ENCODE measurements at regions not wholly inside any gene's neighbourhood (a gene's known extent, or its start where the extent isn't known, plus 50 kb on each side); places are given as distances from the start of the nearest gene placed in this dataset.
A peak's percentile ranks its signal among the peaks of the same experiment; 100 is the strongest.

DNA sequence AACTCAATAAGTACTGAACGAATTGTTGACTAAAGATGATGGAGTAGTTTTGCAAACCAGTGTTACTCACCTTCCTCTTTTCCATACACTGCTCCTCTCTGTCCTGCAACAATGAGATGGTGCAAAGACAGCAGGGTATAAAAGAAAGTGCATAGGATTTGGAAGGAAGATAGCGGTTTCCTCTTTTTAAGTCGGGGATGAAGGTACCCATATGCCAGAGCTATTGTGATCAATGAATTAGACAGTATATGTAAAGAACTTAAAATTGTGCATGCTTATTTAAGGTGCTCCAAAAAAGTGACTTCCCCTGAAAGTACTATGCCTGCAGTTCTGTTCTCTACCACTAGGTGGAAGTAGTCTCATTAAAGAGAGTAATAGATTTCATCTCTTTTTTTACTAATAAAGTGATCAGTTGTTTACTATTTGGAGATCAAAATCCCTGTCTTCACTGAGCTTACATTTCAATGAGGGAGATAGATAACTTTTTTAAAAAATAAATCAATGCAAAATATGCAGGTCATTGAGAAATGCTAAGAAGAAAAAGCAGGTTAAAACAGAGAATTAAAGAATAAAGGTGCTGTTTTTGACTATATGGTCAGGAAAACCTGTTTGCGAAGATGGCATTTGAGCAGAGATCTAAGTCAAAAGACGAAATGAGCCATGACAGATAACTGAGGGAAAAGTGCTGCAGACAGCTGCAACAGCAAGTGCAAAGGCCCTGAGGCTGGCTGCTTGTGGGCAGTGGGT, 339.7 kb upstream of the SLC14A2 start:
- peak; percentile 37; the same call in 1 of the 2 replicates for TF ChIP-seq RAD21 (IDR thresholded peaks at IDR 0.05; ENCODE audit: low read depth)
- no peak for TF ChIP-seq EZH2phosphoT487 (IDR thresholded peaks at IDR 0.05; ENCODE audit: borderline replicate concordance)
- TF ChIP-seq, protein P1, sequence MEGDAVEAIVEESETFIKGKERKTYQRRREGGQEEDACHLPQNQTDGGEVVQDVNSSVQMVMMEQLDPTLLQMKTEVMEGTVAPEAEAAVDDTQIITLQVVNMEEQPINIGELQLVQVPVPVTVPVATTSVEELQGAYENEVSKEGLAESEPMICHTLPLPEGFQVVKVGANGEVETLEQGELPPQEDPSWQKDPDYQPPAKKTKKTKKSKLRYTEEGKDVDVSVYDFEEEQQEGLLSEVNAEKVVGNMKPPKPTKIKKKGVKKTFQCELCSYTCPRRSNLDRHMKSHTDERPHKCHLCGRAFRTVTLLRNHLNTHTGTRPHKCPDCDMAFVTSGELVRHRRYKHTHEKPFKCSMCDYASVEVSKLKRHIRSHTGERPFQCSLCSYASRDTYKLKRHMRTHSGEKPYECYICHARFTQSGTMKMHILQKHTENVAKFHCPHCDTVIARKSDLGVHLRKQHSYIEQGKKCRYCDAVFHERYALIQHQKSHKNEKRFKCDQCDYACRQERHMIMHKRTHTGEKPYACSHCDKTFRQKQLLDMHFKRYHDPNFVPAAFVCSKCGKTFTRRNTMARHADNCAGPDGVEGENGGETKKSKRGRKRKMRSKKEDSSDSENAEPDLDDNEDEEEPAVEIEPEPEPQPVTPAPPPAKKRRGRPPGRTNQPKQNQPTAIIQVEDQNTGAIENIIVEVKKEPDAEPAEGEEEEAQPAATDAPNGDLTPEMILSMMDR (IDR thresholded peaks at IDR 0.05 in 2 of 3, conservative IDR thresholded peaks at IDR 0.05 in 1 of 3; ENCODE audit: borderline replicate concordance in 1 of 3, insufficient read depth in 1 of 3, low read depth in 2 of 3, low read length in 2 of 3) = peak in 2 of 3 experiments; percentile 66 to 84; a peak in 4 of 6 replicates
- TF ChIP-seq, protein P2, sequence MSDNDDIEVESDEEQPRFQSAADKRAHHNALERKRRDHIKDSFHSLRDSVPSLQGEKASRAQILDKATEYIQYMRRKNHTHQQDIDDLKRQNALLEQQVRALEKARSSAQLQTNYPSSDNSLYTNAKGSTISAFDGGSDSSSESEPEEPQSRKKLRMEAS (IDR thresholded peaks at IDR 0.05) = no peak
- TF ChIP-seq JUND (IDR thresholded peaks at IDR 0.05) = no peak
